ENCODE measurements at regions not wholly inside any gene's neighbourhood (a gene's known extent, or its start where the extent isn't known, plus 50 kb on each side); places are given as distances from the start of the nearest gene placed in this dataset.
"Not testable (repeated sequence)": the region's sequence is repeated elsewhere in the genome, so short reads cannot be mapped to it uniquely, and the experiment has no call there.

DNA sequence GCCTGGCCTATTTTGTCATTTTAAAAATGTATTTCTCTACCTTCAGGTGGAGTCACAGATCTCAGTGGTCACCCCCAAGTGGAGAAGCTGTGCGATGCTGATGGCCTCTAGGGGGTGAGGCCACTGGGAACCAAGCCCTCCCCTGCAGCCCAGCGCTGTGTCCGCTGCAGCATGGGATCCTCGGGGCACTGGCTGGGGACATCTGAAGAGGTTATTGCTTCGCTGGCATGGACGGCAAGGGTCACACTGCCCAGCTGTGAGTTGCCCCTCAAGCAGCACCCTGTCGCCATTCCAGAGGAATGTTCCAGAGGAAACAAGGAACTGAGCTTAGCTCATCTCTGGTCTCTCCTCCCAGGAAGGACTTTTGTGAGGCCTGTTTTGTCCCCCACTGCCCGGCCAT lies 119.6 kb upstream of the S1PR3 start:
- H3K4me3 ChIP-seq (replicated peaks; ENCODE audit: low read depth, low read length), result no peak overlapping the region
- no peak for DNase-seq (ENCODE audit: extremely low read depth, low read depth)
- TF ChIP-seq, protein P1, sequence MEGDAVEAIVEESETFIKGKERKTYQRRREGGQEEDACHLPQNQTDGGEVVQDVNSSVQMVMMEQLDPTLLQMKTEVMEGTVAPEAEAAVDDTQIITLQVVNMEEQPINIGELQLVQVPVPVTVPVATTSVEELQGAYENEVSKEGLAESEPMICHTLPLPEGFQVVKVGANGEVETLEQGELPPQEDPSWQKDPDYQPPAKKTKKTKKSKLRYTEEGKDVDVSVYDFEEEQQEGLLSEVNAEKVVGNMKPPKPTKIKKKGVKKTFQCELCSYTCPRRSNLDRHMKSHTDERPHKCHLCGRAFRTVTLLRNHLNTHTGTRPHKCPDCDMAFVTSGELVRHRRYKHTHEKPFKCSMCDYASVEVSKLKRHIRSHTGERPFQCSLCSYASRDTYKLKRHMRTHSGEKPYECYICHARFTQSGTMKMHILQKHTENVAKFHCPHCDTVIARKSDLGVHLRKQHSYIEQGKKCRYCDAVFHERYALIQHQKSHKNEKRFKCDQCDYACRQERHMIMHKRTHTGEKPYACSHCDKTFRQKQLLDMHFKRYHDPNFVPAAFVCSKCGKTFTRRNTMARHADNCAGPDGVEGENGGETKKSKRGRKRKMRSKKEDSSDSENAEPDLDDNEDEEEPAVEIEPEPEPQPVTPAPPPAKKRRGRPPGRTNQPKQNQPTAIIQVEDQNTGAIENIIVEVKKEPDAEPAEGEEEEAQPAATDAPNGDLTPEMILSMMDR (IDR thresholded peaks at IDR 0.05; ENCODE audit: low read depth, low read length, missing control alignments), result no peak

DNA sequence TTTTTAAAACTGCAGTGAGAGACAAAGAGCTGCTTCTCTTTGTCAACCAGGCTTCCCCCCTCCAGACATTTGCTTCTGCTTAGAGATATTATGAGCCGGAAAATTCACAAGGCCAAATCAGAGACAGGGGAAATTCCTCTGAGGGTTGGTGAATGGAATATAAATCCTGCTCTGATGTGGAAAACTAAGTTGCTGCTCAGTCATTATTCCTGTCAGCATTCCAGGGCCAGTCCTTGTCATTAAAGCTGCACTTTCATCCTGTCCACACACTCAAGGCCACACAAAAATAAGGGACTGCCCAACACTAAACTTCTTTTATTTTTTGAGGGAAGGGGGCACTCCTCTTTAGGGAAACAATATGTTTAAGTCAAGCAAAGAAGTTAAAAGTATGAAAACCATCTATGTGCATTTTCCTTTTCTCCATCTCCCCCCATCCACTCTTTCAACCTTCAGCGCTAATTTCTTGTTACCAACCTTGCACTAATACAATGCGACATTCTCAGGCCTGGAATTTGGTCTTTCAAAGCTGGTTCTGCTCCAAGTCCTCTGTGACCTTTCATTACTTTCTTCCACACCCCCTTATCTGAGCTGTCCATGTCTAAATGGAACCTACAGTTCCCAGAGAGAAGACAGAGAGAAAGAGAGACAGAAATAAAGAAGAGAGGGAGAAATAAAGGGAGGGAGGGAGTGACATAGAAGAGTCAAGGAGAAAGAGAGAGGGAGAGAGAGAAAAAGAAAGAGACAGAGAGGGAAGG lies 118.9 kb upstream of the S1PR3 start:
- TF ChIP-seq, protein P1 (IDR thresholded peaks at IDR 0.05; ENCODE audit: low read depth, low read length, missing control alignments), result no peak
- DNase-seq (ENCODE audit: extremely low read depth, low read depth), result no peak
- H3K4me3 ChIP-seq (replicated peaks; ENCODE audit: low read depth, low read length), result no peak overlapping the region

DNA sequence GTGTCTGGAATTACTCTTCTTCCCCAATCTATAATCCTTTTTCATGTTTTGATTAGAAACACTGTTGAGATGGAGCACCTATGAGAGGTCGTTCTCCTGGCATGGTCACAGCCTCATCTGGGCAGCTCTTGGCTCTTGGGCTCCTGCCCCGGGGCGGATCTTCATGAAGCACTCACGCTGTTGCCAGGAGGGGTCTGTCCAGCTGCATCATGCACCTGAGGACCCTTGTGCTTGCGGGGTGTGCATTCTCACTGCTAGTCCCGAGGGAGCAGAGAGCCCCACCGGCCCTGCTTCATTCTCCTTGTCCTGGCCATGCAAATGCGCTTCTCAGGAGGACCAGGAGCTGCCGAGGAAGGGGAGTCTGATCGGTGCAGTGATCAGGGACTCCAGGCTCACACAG lies 117.6 kb upstream of the S1PR3 start:
- TF ChIP-seq, protein P1 (IDR thresholded peaks at IDR 0.05; ENCODE audit: low read depth, low read length, missing control alignments), result no peak
- H3K4me3 ChIP-seq (replicated peaks; ENCODE audit: low read depth, low read length), result no peak overlapping the region
- DNase-seq (ENCODE audit: extremely low read depth, low read depth), result no peak

DNA sequence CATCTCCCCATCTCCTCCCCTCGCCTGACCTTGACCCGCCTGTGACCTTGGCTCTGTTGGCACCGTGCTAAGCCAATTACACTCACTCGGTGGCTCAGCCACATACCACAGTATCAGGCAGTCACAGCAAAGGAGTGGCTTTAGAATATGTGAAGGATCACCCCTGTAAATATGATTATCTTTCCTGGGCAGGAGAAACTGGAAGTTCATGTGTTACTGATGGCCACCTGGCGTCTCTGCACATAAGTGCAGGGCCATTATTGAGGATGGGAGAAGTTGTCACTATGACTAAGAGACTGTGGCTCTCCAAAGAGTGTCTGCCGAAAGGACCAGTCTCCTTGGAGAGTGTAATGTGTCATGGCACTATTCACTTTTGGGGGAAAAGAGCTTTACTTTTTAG lies 116.9 kb upstream of the S1PR3 start:
- TF ChIP-seq, protein P1 (IDR thresholded peaks at IDR 0.05; ENCODE audit: low read depth, low read length, missing control alignments), result no peak
- no peak overlapping the region for H3K4me3 ChIP-seq (replicated peaks; ENCODE audit: low read depth, low read length)
- DNase-seq (ENCODE audit: extremely low read depth, low read depth), result no peak

DNA sequence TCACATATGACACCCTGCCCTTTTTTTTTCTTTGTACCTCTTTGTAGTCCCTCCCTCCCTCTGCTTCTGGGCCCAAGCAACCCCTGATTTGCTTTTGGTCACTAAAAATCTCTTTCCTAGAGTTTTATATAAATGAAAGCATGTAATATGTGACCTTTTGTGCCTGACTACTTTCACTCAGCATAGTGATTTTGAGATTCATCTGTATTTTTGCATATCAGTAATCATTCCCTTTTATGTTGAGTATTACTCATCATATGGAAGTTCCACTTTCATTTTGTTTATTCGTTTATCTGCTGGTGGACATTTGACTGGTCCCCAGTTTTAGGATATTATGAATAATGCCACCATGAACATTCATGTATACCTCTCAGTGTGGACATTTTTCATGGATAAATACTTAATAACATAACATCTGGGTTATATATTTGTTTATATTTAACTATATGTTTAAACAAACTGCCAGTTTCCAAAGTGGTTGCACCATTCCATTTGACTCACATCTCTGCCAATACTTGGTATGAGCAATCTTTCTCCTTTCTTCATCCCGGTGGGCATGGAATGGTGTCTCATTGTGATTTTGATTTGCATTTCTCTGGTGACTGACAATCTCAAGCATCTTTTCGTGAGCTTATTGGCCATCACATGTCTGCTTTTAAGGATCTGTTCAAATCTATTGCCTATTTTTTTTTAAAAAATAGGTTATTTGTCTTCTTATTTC lies 115.7 kb upstream of the S1PR3 start:
- TF ChIP-seq, protein P1 (IDR thresholded peaks at IDR 0.05; ENCODE audit: low read depth, low read length, missing control alignments), result no peak
- no peak for DNase-seq (ENCODE audit: extremely low read depth, low read depth)
- H3K4me3 ChIP-seq (replicated peaks; ENCODE audit: low read depth, low read length), result no peak overlapping the region

DNA sequence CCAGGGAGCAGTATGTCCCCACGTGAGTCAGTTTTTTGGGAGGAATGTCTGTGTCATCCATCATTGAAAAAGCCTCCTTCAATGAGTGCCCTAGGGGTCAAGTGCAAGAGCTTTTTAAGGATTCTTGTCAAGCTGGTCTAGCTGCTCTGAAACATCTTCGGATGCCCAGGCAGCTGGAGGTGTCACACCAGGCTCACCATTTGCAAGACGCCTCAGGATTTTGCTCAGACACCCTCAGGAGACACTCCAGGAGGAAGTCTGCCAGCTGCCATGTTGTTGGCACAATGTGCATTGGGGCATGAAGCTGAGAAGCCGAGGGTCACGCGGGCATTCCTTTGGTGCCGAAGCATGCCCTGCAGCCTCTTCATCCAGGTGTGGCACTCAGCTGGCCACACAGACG lies 111.1 kb upstream of the S1PR3 start:
- H3K4me3 ChIP-seq (replicated peaks; ENCODE audit: low read depth, low read length), result no peak overlapping the region
- TF ChIP-seq, protein P1 (IDR thresholded peaks at IDR 0.05; ENCODE audit: low read depth, low read length, missing control alignments), result no peak
- DNase-seq (ENCODE audit: extremely low read depth, low read depth), result no peak

DNA sequence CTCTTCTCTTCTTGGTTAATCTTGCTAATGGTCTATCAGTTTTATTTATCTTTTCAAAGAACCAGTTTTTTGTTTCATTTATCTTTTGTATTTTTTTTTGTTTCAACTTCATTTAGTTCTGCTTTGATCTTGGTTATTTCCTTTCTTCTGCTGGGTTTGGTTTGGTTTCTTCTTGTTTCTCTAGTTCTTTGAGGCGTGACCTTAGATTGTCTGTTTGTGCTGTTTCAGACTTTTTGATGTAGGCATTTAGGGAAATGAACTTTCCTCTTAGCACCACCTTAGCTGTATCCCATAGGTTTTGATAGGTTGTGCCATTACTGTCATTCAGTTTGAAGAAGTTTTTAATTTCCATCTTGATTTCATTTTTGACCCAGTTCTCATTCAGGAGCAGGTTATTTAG lies 107.0 kb upstream of the S1PR3 start:
- DNase-seq (ENCODE audit: extremely low read depth, low read depth); H3K4me3 ChIP-seq (replicated peaks; ENCODE audit: low read depth, low read length): not testable (repeated sequence)

DNA sequence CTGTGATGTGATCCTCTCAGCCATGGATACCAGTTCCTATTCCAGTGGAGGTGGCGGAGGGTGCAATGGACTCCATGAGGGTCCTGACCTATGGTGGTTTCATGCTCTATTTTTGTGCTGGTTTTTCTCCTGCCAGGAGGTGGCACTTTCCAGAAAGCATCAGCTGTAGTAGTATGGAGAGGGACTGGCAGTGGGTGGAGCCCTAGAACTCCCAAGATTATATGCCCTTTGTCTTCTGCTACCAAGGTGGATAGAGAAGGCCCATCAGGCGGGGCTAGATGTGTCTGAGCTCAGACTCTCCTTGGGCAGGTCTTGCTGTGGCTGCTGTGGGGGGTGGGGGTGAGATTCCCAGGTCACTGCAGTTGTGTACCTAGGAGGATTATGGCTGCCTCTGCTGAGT lies 104.5 kb upstream of the S1PR3 start:
- DNase-seq (ENCODE audit: extremely low read depth, low read depth); H3K4me3 ChIP-seq (replicated peaks; ENCODE audit: low read depth, low read length): not testable (repeated sequence)

Data from HFF-Myc (cell line).